Stromal cell of bone marrow (primary cell): ENCODE measurements at regions not wholly inside any gene's neighbourhood (a gene's known extent, or its start where the extent isn't known, plus 50 kb on each side); places are given as distances from the start of the nearest gene placed in this dataset.
"Not testable (repeated sequence)": the region's sequence is repeated elsewhere in the genome, so short reads cannot be mapped to it uniquely, and the experiment has no call there.

ENCODE experiments used
- DNase-seq: peaks from one replicate; pipeline ENCODE4 v3.0.0-alpha.2; 2012; ENCODE audit warnings: low read depth

GRCh38 chr5:110923971-110924370 is 147.5 kb upstream of the TSLP start:
- no peak for DNase-seq

- peak; percentile 40 for DNase-seq
These were observed 146.1 kb upstream of the TSLP start for GRCh38 chr5:110925398-110925797.

- no peak for DNase-seq
These were observed 145.6 kb upstream of the TSLP start for GRCh38 chr5:110925916-110926315.

- no peak for DNase-seq
These were observed 138.6 kb upstream of the TSLP start for GRCh38 chr5:110932755-110933488.

GRCh38 chr5:110940136-110940535 is 131.4 kb upstream of the TSLP start:
- DNase-seq, result no peak

GRCh38 chr5:110945874-110946436 is 125.6 kb upstream of the TSLP start:
- DNase-seq, result no peak

GRCh38 chr5:110951373-110951791 is 120.1 kb upstream of the TSLP start:
- DNase-seq, result peak; percentile 10

- DNase-seq, result no peak
These were observed 115.1 kb upstream of the TSLP start for GRCh38 chr5:110956280-110956912.

GRCh38 chr5:110956913-110957813 is 114.3 kb upstream of the TSLP start:
- no peak for DNase-seq

GRCh38 chr5:110957934-110958333 is 113.6 kb upstream of the TSLP start:
- DNase-seq, result peak; percentile 73

GRCh38 chr5:110963495-110963894 is 108.0 kb upstream of the TSLP start:
- no peak for DNase-seq

GRCh38 chr5:110965773-110966581 is 105.5 kb upstream of the TSLP start:
- peak; percentile 33 for DNase-seq

- peak; percentile 12 for DNase-seq
These were observed 103.1 kb upstream of the TSLP start for GRCh38 chr5:110968246-110969005.

GRCh38 chr5:110969502-110969901 is 102.0 kb upstream of the TSLP start:
- DNase-seq, result no peak

- DNase-seq, result no peak
These were observed 98.0 kb upstream of the TSLP start for GRCh38 chr5:110973510-110973909.

GRCh38 chr5:110977915-110978314 is 93.6 kb upstream of the TSLP start:
- DNase-seq, result peak; percentile 11

- not testable (repeated sequence) for DNase-seq
These were observed 85.6 kb upstream of the TSLP start for GRCh38 chr5:110985882-110986281.

- not testable (repeated sequence) for DNase-seq
These were observed 83.9 kb upstream of the TSLP start for GRCh38 chr5:110987573-110987972.

GRCh38 chr5:110996742-110997141 is 74.8 kb upstream of the TSLP start:
- no peak for DNase-seq

GRCh38 chr5:111002036-111002435 is 69.5 kb upstream of the TSLP start:
- no peak for DNase-seq

GRCh38 chr5:111003623-111004022 is 67.9 kb upstream of the TSLP start:
- DNase-seq, result no peak
